H9 (cell line): ENCODE measurements at regions not wholly inside any gene's neighbourhood (a gene's known extent, or its start where the extent isn't known, plus 50 kb on each side); places are given as distances from the start of the nearest gene placed in this dataset.
A peak's percentile ranks its signal among the peaks of the same experiment; 100 is the strongest.

Experiments used
- DNase-seq: peaks from one replicate; pipeline ENCODE4 v3.0.0-alpha.2; 2017
- H2AFZ ChIP-seq: one replicate; pipeline ENCODE4 v1.6.1; 2013; ENCODE audit warnings: mild to moderate bottlenecking, low read length, control low read depth, moderate library complexity
- H2AK5ac ChIP-seq: 2 replicates; pipeline ENCODE4 v1.6.1; 2013; ENCODE audit warnings: low read length, control low read depth, mixed read lengths; ENCODE audit not compliant: insufficient read length
- H2BK120ac ChIP-seq: one replicate; pipeline ENCODE4 v1.6.1; 2013; ENCODE audit warnings: low read depth, mild to moderate bottlenecking, low read length, control low read depth, inconsistent platforms; ENCODE audit not compliant: poor library complexity, severe bottlenecking
- H2BK12ac ChIP-seq: 2 replicates; pipeline ENCODE4 v1.6.1; 2013; ENCODE audit warnings: low read length, control low read depth, mixed read lengths, low read depth; ENCODE audit not compliant: insufficient read length
- H2BK15ac ChIP-seq: 2 replicates; pipeline ENCODE4 v1.6.1; 2013; ENCODE audit warnings: low read depth, low read length, control low read depth
- H2BK20ac ChIP-seq: one replicate; pipeline ENCODE4 v1.6.1; 2013; ENCODE audit warnings: low read depth, mild to moderate bottlenecking, low read length, control low read depth, inconsistent platforms; ENCODE audit not compliant: poor library complexity, severe bottlenecking
- H2BK5ac ChIP-seq: 2 replicates; pipeline ENCODE4 v1.6.1; 2013; ENCODE audit warnings: low read length, control low read depth, mixed read lengths; ENCODE audit not compliant: insufficient read length
- H3K14ac ChIP-seq: 2 replicates; pipeline ENCODE4 v1.6.1; 2013; ENCODE audit warnings: low read length, control low read depth; ENCODE audit not compliant: insufficient read depth
- H3K18ac ChIP-seq: 2 replicates; pipeline ENCODE4 v1.6.1; 2013; ENCODE audit warnings: low read depth, mild to moderate bottlenecking, mixed read lengths, low read length, control low read depth; ENCODE audit not compliant: insufficient read length
- H3K23ac ChIP-seq: 2 replicates; pipeline ENCODE4 v1.6.1; 2013; ENCODE audit warnings: low read length, control low read depth, mixed read lengths, low read depth; ENCODE audit not compliant: insufficient read length
- H3K23me2 ChIP-seq: 2 replicates; pipeline ENCODE4 v1.6.1; 2013; ENCODE audit warnings: low read depth, mild to moderate bottlenecking, mixed read lengths, low read length, control low read depth; ENCODE audit not compliant: insufficient read length, poor library complexity, severe bottlenecking
- H3K27ac ChIP-seq: 2 replicates; pipeline ENCODE4 v1.5.1; 2013; ENCODE audit warnings: low read length, control low read depth, mixed read lengths, low read depth; ENCODE audit not compliant: insufficient read length
- H3K27me3 ChIP-seq: 2 replicates; pipeline ENCODE4 v1.6.1; 2013; ENCODE audit warnings: low read length, control low read depth, inconsistent platforms; ENCODE audit not compliant: insufficient read depth
- H3K4ac ChIP-seq: 2 replicates; pipeline ENCODE4 v1.6.1; 2013; ENCODE audit warnings: low read depth, mild to moderate bottlenecking, control low read depth, inconsistent platforms, low read length, moderate library complexity
- H3K4me1 ChIP-seq: 2 replicates; pipeline ENCODE4 v1.6.1; 2013; ENCODE audit warnings: low read length, control low read depth, inconsistent platforms; ENCODE audit not compliant: insufficient read depth
- H3K4me2 ChIP-seq: 2 replicates; pipeline ENCODE4 v1.6.1; 2013; ENCODE audit warnings: low read length, control low read depth, mixed read lengths; ENCODE audit not compliant: insufficient read length, insufficient read depth
- H3K56ac ChIP-seq: 2 replicates; pipeline ENCODE4 v1.6.1; 2013; ENCODE audit warnings: low read depth, mild to moderate bottlenecking, mixed read lengths, low read length, control low read depth; ENCODE audit not compliant: insufficient read length
- H3K79me1 ChIP-seq: 2 replicates; pipeline ENCODE4 v1.6.1; 2013; ENCODE audit warnings: low read depth, mild to moderate bottlenecking, moderate library complexity, low read length, control low read depth, inconsistent platforms; ENCODE audit not compliant: insufficient read depth, poor library complexity, severe bottlenecking
- H3K79me2 ChIP-seq: 2 replicates; pipeline ENCODE4 v1.6.1; 2013; ENCODE audit warnings: low read length, control low read depth, inconsistent platforms; ENCODE audit not compliant: insufficient read depth
- H3K9ac ChIP-seq: 2 replicates; pipeline ENCODE4 v1.6.1; 2013; ENCODE audit warnings: low read length, control low read depth, mixed read lengths; ENCODE audit not compliant: insufficient read length; ENCODE audit errors: extremely low read depth
- H3K9me3 ChIP-seq: one replicate; pipeline ENCODE4 v1.6.1; 2013; ENCODE audit warnings: low read depth, low read length, inconsistent platforms; ENCODE audit not compliant: control insufficient read depth
- H3T11ph ChIP-seq: one replicate; pipeline ENCODE4 v1.6.1; 2013; ENCODE audit warnings: mild to moderate bottlenecking, low read length, control low read depth, inconsistent platforms
- H4K20me1 ChIP-seq: one replicate; pipeline ENCODE4 v1.6.1; 2013; ENCODE audit not compliant: control insufficient read depth, insufficient read length, insufficient read depth
- H4K5ac ChIP-seq: 2 replicates; pipeline ENCODE4 v1.6.1; 2013; ENCODE audit warnings: low read depth, mild to moderate bottlenecking, mixed read lengths, low read length, control low read depth; ENCODE audit not compliant: insufficient read length
- H4K8ac ChIP-seq: replicated peaks from 2 replicates; pipeline ENCODE4 v1.6.1; 2013; ENCODE audit warnings: low read length, control low read depth, mixed read lengths, low read depth; ENCODE audit not compliant: insufficient read length
- H4K91ac ChIP-seq: 2 replicates; pipeline ENCODE4 v1.6.1; 2013; ENCODE audit warnings: low read depth, mild to moderate bottlenecking, moderate library complexity, mixed read lengths, low read length, control low read depth; ENCODE audit not compliant: insufficient read length
- H3K27ac Mint-ChIP-seq, 3 experiments: 2 replicates in 2 of 3; 3 replicates in 1 of 3; pipeline ENCODE4 v1.8.0; 2020 to 2021; ENCODE audit warnings: mixed read lengths in 3 of 3, mild to moderate bottlenecking in 1 of 3, moderate library complexity in 1 of 3
- H3K27me3 Mint-ChIP-seq: 2 replicates; pipeline ENCODE4 v1.8.0; 2021; ENCODE audit warnings: low read depth, mild to moderate bottlenecking, moderate library complexity, mixed read lengths
- H3K36me3 Mint-ChIP-seq, 3 experiments: 2 replicates in 2 of 3; 3 replicates in 1 of 3; pipeline ENCODE4 v1.8.0; 2020 to 2021; ENCODE audit warnings: low read depth in 3 of 3, mixed read lengths in 3 of 3; ENCODE audit not compliant: insufficient read depth in 1 of 3
- H3K4me1 Mint-ChIP-seq, 2 experiments: 2 replicates each; pipeline ENCODE4 v1.8.0; 2020; ENCODE audit warnings: mixed read lengths in 2 of 2
- H3K4me3 Mint-ChIP-seq, 2 experiments: 2 replicates in 1 of 2; 3 replicates in 1 of 2; pipeline ENCODE4 v1.8.0; 2020 to 2021; ENCODE audit warnings: mild to moderate bottlenecking in 2 of 2, mixed read lengths in 2 of 2, moderate library complexity in 1 of 2
- H3K9me3 Mint-ChIP-seq, 2 experiments: 2 replicates in 1 of 2; 3 replicates in 1 of 2; pipeline ENCODE4 v1.8.0; 2020; ENCODE audit warnings: mild to moderate bottlenecking in 2 of 2, mixed read lengths in 2 of 2, moderate library complexity in 1 of 2
- CTCF ChIP-seq: fragments of 200-600 bp; sonication (generic); conservative IDR thresholded peaks from 3 replicates; pipeline ENCODE4 v1.8.0; 2021; ENCODE audit warnings: antibody characterized with exemption, mild to moderate bottlenecking
- WGBS: extraction: QIAGEN DNeasy Blood & Tissue Kit; methylation state at CpG from one replicate; pipeline ENCODE4 v1.1.7; 2013; ENCODE audit warnings: missing lambda C conversion rate, low lambda C conversion rate, mixed read lengths; ENCODE audit not compliant: insufficient read length; ENCODE audit errors: extremely low coverage; 5-methylcytosine and 5-hydroxymethylcytosine counted together

GRCh38 chr2:167380555-167380954 lies 492.3 kb downstream of the XIRP2 start:
- H3K27me3 ChIP-seq: no peaks in the 10 kb centered on the region
- no peak overlapping the region for H2BK5ac ChIP-seq
- Mint-ChIP-seq H3K9me3 (peaks cover 0 to 4% of the 10 kb centered on the region in 2 experiments; a peak in 1 of 5 replicates), H3K4me3 (no peak overlapping the region), H3K27me3 (no peaks in the 10 kb centered on the region), H3K36me3 (peaks cover 3 to 8% (median 6%) of the 10 kb centered on the region in 3 experiments; a peak in 4 of 7 replicates), H3K4me1 (peaks cover 57 to 59% of the 10 kb centered on the region in 2 experiments), H3K27ac (peak overlapping the region in 2 of 3 experiments; percentile 2 to 5; a peak in 1 of 7 replicates)
- H2AFZ ChIP-seq: no peak overlapping the region
- H3K18ac ChIP-seq: no peak overlapping the region
- H3K4ac ChIP-seq: no peak overlapping the region
- H2BK12ac ChIP-seq: no peak overlapping the region
- no peak for TF ChIP-seq CTCF
- no peak for DNase-seq
- no peak overlapping the region for H3K4me2 ChIP-seq
- peaks cover 7% of the 10 kb centered on the region; the same call in 1 of the 2 replicates for H3K4me1 ChIP-seq
- H2BK120ac ChIP-seq: no peak overlapping the region
- H3K14ac ChIP-seq: no peak overlapping the region
- no peak overlapping the region for H3K23ac ChIP-seq
- no peak overlapping the region for H3K27ac ChIP-seq
- H4K91ac ChIP-seq: no peak overlapping the region
- H3K79me2 ChIP-seq: peaks cover 7% of the 10 kb centered on the region; the same call in 1 of the 2 replicates
- H3K9ac ChIP-seq: no peak overlapping the region
- H3K56ac ChIP-seq: no peak overlapping the region
- no peaks in the 10 kb centered on the region for H4K20me1 ChIP-seq
- no peaks in the 10 kb centered on the region for H3K9me3 ChIP-seq
- H3K23me2 ChIP-seq: no peaks in the 10 kb centered on the region
- H3K79me1 ChIP-seq: peaks cover 2% of the 10 kb centered on the region
- no peak overlapping the region for H2BK15ac ChIP-seq
- WGBS: no CpG with 5 or more reads among the region's 4 CpGs
- H3T11ph ChIP-seq: no peak overlapping the region
- no peak overlapping the region for H2AK5ac ChIP-seq
- H2BK20ac ChIP-seq: no peak overlapping the region
- no peak overlapping the region for H4K8ac ChIP-seq
- H4K5ac ChIP-seq: no peak overlapping the region
